ENCODE measurements at regions not wholly inside any gene's neighbourhood (a gene's known extent, or its start where the extent isn't known, plus 50 kb on each side); places are given as distances from the start of the nearest gene placed in this dataset.

- TF ChIP-seq E2F4 (CRISPR knock-in tag; IDR thresholded peaks at IDR 0.05; ENCODE audit: borderline replicate concordance, low read depth) (no peak), STAT6 (CRISPR knock-in tag; conservative IDR thresholded peaks at IDR 0.05; ENCODE audit: low read depth) (no peak), TP53 (CRISPR knock-in tag; IDR thresholded peaks at IDR 0.05) (no peak), RELA (CRISPR knock-in tag; IDR thresholded peaks at IDR 0.05; ENCODE audit: borderline replicate concordance) (no peak)
Measured at GRCh38 chr18:43651057-43651456, 373.8 kb upstream of the SYT4 start (continued).

- Mint-ChIP-seq H3K4me1 (peaks cover 2% of the 10 kb centered on the region; the same call in 1 of the 2 replicates), H3K4me3 (no peak overlapping the region), H3K27me3 (ENCODE audit: low read depth) (no peaks in the 10 kb centered on the region), H3K9me3 (peaks cover 30% of the 10 kb centered on the region), H3K36me3 (peaks cover 8% of the 10 kb centered on the region), H3K27ac (no peak overlapping the region)
- ChIA-PET CTCF (no interaction called here), POLR2A (no interaction called here)
- TF ChIP-seq CREB1 (CRISPR knock-in tag; IDR thresholded peaks at IDR 0.05): no peak
- ATAC-seq: no peak
- no peak for DNase-seq (ENCODE audit: low spot score)
Measured at GRCh38 chr18:43656547-43656946, 379.3 kb upstream of the SYT4 start.

- ATAC-seq (peak; percentile 98), DNase-seq (ENCODE audit: low spot score) (peak; percentile 20)
- ChIA-PET CTCF (interaction anchor here (0.5 to 1.2 kb wide), 7 partner anchors 14 to 437 kb away, joined by 3 read pairs; no protein-coding TSS in a partner anchor), POLR2A (no interaction called here)
- Mint-ChIP-seq H3K4me1 (peaks cover 11% of the 10 kb centered on the region), H3K27me3 (ENCODE audit: low read depth) (no peaks in the 10 kb centered on the region), H3K4me3 (no peak overlapping the region), H3K36me3 (no peaks in the 10 kb centered on the region), H3K9me3 (no peaks in the 10 kb centered on the region), H3K27ac (no peak overlapping the region)
- no peak for TF ChIP-seq NR3C1 (CRISPR knock-in tag; conservative IDR thresholded peaks at IDR 0.05; ENCODE audit: low read depth)
- TF ChIP-seq CBFB (CRISPR knock-in tag; IDR thresholded peaks at IDR 0.05; ENCODE audit: low read depth): no peak
Measured at GRCh38 chr18:43661570-43661969, 384.3 kb upstream of the SYT4 start.

- no peak for ATAC-seq
- TF ChIP-seq ZMAT4 (CRISPR knock-in tag; IDR thresholded peaks at IDR 0.05) (no peak), ZBTB21 (CRISPR knock-in tag; IDR thresholded peaks at IDR 0.05; ENCODE audit: borderline replicate concordance) (no peak), TCF7 (CRISPR knock-in tag; IDR thresholded peaks at IDR 0.05; ENCODE audit: low read depth) (no peak), JAZF1 (CRISPR knock-in tag; IDR thresholded peaks at IDR 0.05) (no peak), E2F4 (CRISPR knock-in tag; IDR thresholded peaks at IDR 0.05; ENCODE audit: borderline replicate concordance, low read depth) (no peak), RELA (CRISPR knock-in tag; IDR thresholded peaks at IDR 0.05; ENCODE audit: borderline replicate concordance) (no peak), ZNF416 (CRISPR knock-in tag; IDR thresholded peaks at IDR 0.05) (no peak), CDX4 (CRISPR knock-in tag; IDR thresholded peaks at IDR 0.05; ENCODE audit: borderline replicate concordance) (no peak), HMGXB4 (CRISPR knock-in tag; IDR thresholded peaks at IDR 0.05) (no peak), GRHL2 (CRISPR knock-in tag; IDR thresholded peaks at IDR 0.05; ENCODE audit: insufficient replicate concordance, severe bottlenecking) (no peak), JUN (CRISPR knock-in tag; IDR thresholded peaks at IDR 0.05) (no peak), MXD4 (CRISPR knock-in tag; IDR thresholded peaks at IDR 0.05; ENCODE audit: borderline replicate concordance) (no peak), ZNF423 (CRISPR knock-in tag; IDR thresholded peaks at IDR 0.05) (no peak)
Measured at GRCh38 chr18:43662657-43663056, 385.4 kb upstream of the SYT4 start.

More at GRCh38 chr18:43662657-43663056, 385.4 kb upstream of the SYT4 start:
- Mint-ChIP-seq H3K27ac (no peak overlapping the region), H3K4me3 (no peak overlapping the region), H3K4me1 (peaks cover 11% of the 10 kb centered on the region), H3K27me3 (ENCODE audit: low read depth) (no peaks in the 10 kb centered on the region), H3K9me3 (no peaks in the 10 kb centered on the region), H3K36me3 (no peaks in the 10 kb centered on the region)
- ChIA-PET POLR2A (no interaction called here), CTCF (interaction anchor here (0.7 kb wide), 2 partner anchors 488 to 1394 kb away, joined by 3 read pairs; no protein-coding TSS in a partner anchor)
- DNase-seq (ENCODE audit: low spot score): no peak
